Upper lobe of left lung (tissue), 4 donors: ENCODE measurements at regions not wholly inside any gene's neighbourhood (a gene's known extent, or its start where the extent isn't known, plus 50 kb on each side); places are given as distances from the start of the nearest gene placed in this dataset.

ENCODE experiments used
- POLR2A ChIP-seq, 4 donors: fragments of 450-650 bp; IDR thresholded peaks; one replicate each; pipeline ENCODE4 v1.5.1; 2016 to 2017; ENCODE audit warnings: antibody characterized with exemption in 4 of 4, mild to moderate bottlenecking in 2 of 4
- POLR2AphosphoS5 ChIP-seq, 2 donors: sonication (generic); formaldehyde crosslinking; IDR thresholded peaks; one replicate each; pipeline ENCODE4 v1.5.1; 2017; ENCODE audit warnings: antibody characterized with exemption in 2 of 2

DNA sequence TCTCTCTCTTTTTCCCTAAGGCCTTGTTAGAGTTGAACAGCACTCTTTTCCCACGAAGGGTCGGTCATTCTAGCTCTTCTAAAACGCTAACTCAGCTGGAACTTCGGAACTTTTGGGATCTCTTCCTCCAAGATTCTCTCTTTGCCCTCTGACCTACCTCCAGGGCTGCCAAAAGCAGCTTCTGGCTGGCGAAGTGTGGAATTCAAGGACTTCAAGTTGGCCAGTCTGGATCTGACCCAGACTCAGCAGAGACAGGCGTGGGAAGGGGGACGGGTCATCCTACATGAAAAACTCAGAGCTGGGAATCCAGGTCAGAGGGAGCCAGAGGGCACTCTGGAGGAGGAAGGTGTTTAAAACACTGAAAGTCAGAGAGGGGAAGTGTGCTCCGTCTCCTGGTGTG, 305.5 kb upstream of the HDAC4 start:
- no peak for TF ChIP-seq POLR2AphosphoS5 (IDR thresholded peaks at IDR 0.05)
- no peak for TF ChIP-seq POLR2A (IDR thresholded peaks at IDR 0.05)
